ENCODE measurements at regions not wholly inside any gene's neighbourhood (a gene's known extent, or its start where the extent isn't known, plus 50 kb on each side); places are given as distances from the start of the nearest gene placed in this dataset.

GRCh38 chr1:17992800-17993199 is 114.8 kb upstream of the IGSF21 start:
- no peak for DNase-seq
- ChIA-PET CTCF (interaction anchor here (0.6 to 2.0 kb wide), 3 partner anchors 8 to 108 kb away, joined by 4 to 8 read pairs (median 4); no protein-coding TSS in a partner anchor), POLR2A (no interaction called here)
- H3K9ac ChIP-seq: no peak overlapping the region
- H3K4me1 ChIP-seq (ENCODE audit: control insufficient read depth in 1 of 2, insufficient read depth in 2 of 2, low read depth in 1 of 2, low read length in 1 of 2): no peaks in the 10 kb centered on the region
- no peaks in the 10 kb centered on the region for H3K36me3 ChIP-seq (replicated peaks in 1 of 2; ENCODE audit: control insufficient read depth in 1 of 2, insufficient read depth in 2 of 2, low read length in 1 of 2)
- no peak overlapping the region for H3K4me3 ChIP-seq (ENCODE audit: low read depth in 2 of 2, low read length in 1 of 2)
- no peaks in the 10 kb centered on the region for H3K9me3 ChIP-seq
- H4K20me1 ChIP-seq (ENCODE audit: insufficient read depth): no peaks in the 10 kb centered on the region
- H3F3A ChIP-seq (replicated peaks; ENCODE audit: insufficient read depth): no peaks in the 10 kb centered on the region
- H3K27me3 ChIP-seq (ENCODE audit: insufficient read depth): no peaks in the 10 kb centered on the region
- no peak for TF ChIP-seq CHD2 (IDR thresholded peaks at IDR 0.05; ENCODE audit: low read length, partially characterized antibody)
- no peak for TF ChIP-seq SMC3 (IDR thresholded peaks at IDR 0.05; ENCODE audit: low read depth, low read length)
- no peak for TF ChIP-seq TAF1 (IDR thresholded peaks at IDR 0.05; ENCODE audit: borderline replicate concordance, low read depth, low read length)
- TF ChIP-seq IRF3 (IDR thresholded peaks at IDR 0.05; ENCODE audit: low read depth, low read length): no peak
- TF ChIP-seq JUND (IDR thresholded peaks at IDR 0.05): no peak
- no peak for TF ChIP-seq MXI1 (IDR thresholded peaks at IDR 0.05; ENCODE audit: low read depth, low read length)
- no peak for TF ChIP-seq FOXJ3 (CRISPR knock-in tag; IDR thresholded peaks at IDR 0.05)
- TF ChIP-seq PBX3 (IDR thresholded peaks at IDR 0.05): no peak
- no peak for TF ChIP-seq RAD21 (IDR thresholded peaks at IDR 0.05; ENCODE audit: low read length)
- TF ChIP-seq NRF1 (IDR thresholded peaks at IDR 0.05; ENCODE audit: low read depth, low read length): no peak
- no peak overlapping the region for H3K27ac ChIP-seq (ENCODE audit: low read depth in 2 of 2, low read length in 1 of 2)
- H3K9me2 ChIP-seq: no peaks in the 10 kb centered on the region
- H3K4me2 ChIP-seq: no peak overlapping the region
- no peaks in the 10 kb centered on the region for H3K79me2 ChIP-seq (ENCODE audit: insufficient read depth)
- H2AFZ ChIP-seq (ENCODE audit: low read depth): no peak overlapping the region
- 33% methylated on average over 5 of the region's 5 CpGs for WGBS (ENCODE audit: low lambda C conversion rate)

GRCh38 chr1:17994046-17994445 is 113.6 kb upstream of the IGSF21 start:
- Histone ChIP-seq H3K9me3 (no peaks in the 10 kb centered on the region), H4K20me1 (ENCODE audit: insufficient read depth) (no peaks in the 10 kb centered on the region), H3K4me2 (no peak overlapping the region), H3K9ac (no peak overlapping the region), H2AFZ (ENCODE audit: low read depth) (no peak overlapping the region), H3K27ac (ENCODE audit: low read depth in 2 of 2, low read length in 1 of 2) (no peak overlapping the region), H3K4me3 (ENCODE audit: low read depth in 2 of 2, low read length in 1 of 2) (no peak overlapping the region), H3F3A (replicated peaks; ENCODE audit: insufficient read depth) (no peaks in the 10 kb centered on the region), H3K9me2 (no peaks in the 10 kb centered on the region), H3K79me2 (ENCODE audit: insufficient read depth) (no peaks in the 10 kb centered on the region), H3K36me3 (replicated peaks in 1 of 2; ENCODE audit: control insufficient read depth in 1 of 2, insufficient read depth in 2 of 2, low read length in 1 of 2) (no peaks in the 10 kb centered on the region), H3K4me1 (ENCODE audit: control insufficient read depth in 1 of 2, insufficient read depth in 2 of 2, low read depth in 1 of 2, low read length in 1 of 2) (no peaks in the 10 kb centered on the region), H3K27me3 (ENCODE audit: insufficient read depth) (no peaks in the 10 kb centered on the region)
- TF ChIP-seq GABPA (IDR thresholded peaks at IDR 0.05; ENCODE audit: low read depth): no peak
- TF ChIP-seq EP300 (IDR thresholded peaks at IDR 0.05; ENCODE audit: borderline replicate concordance in 1 of 2, low read depth in 1 of 2, low read length in 1 of 2): no peak
- no peak for TF ChIP-seq IRF3 (IDR thresholded peaks at IDR 0.05; ENCODE audit: low read depth, low read length)
- no peak for TF ChIP-seq POLR2AphosphoS5 (IDR thresholded peaks at IDR 0.05; ENCODE audit: low read depth, low read length)
- TF ChIP-seq RFX5 (IDR thresholded peaks at IDR 0.05; ENCODE audit: low read length): no peak
- TF ChIP-seq TAF1 (IDR thresholded peaks at IDR 0.05; ENCODE audit: borderline replicate concordance, low read depth, low read length): no peak
- no peak for TF ChIP-seq REST (IDR thresholded peaks at IDR 0.05; ENCODE audit: low read depth, low read length)
- no peak for TF ChIP-seq SMC3 (IDR thresholded peaks at IDR 0.05; ENCODE audit: low read depth, low read length)
- no peak for TF ChIP-seq MXI1 (IDR thresholded peaks at IDR 0.05; ENCODE audit: low read depth, low read length)
- no peak for TF ChIP-seq EZH2phosphoT487 (IDR thresholded peaks at IDR 0.05; ENCODE audit: borderline replicate concordance, low read depth)
- TF ChIP-seq PBX3 (IDR thresholded peaks at IDR 0.05): no peak
- no peak for TF ChIP-seq FOXJ3 (CRISPR knock-in tag; IDR thresholded peaks at IDR 0.05)
- no peak for DNase-seq
- POLR2A ChIA-PET: no interaction called here
- CTCF ChIA-PET: interaction anchor here (1.0 to 2.0 kb wide), 2 partner anchors 9 to 306 kb away, joined by 3 to 8 read pairs; no protein-coding TSS in a partner anchor
- 11% methylated on average over 4 of the region's 5 CpGs for WGBS (ENCODE audit: low lambda C conversion rate)
